HG02970 (cell line): ENCODE measurements at regions not wholly inside any gene's neighbourhood (a gene's known extent, or its start where the extent isn't known, plus 50 kb on each side); places are given as distances from the start of the nearest gene placed in this dataset.
"Not testable (repeated sequence)": the region's sequence is repeated elsewhere in the genome, so short reads cannot be mapped to it uniquely, and the experiment has no call there.

Experiments used
- ATAC-seq: cut with Tn5 transposase; IDR thresholded peaks from one replicate; pipeline ENCODE4 v1.9.1; 2021; ENCODE audit warnings: mild to moderate bottlenecking, moderate library complexity, moderate number of reproducible peaks; ENCODE audit not compliant: unreplicated experiment, low FRiP score

DNA sequence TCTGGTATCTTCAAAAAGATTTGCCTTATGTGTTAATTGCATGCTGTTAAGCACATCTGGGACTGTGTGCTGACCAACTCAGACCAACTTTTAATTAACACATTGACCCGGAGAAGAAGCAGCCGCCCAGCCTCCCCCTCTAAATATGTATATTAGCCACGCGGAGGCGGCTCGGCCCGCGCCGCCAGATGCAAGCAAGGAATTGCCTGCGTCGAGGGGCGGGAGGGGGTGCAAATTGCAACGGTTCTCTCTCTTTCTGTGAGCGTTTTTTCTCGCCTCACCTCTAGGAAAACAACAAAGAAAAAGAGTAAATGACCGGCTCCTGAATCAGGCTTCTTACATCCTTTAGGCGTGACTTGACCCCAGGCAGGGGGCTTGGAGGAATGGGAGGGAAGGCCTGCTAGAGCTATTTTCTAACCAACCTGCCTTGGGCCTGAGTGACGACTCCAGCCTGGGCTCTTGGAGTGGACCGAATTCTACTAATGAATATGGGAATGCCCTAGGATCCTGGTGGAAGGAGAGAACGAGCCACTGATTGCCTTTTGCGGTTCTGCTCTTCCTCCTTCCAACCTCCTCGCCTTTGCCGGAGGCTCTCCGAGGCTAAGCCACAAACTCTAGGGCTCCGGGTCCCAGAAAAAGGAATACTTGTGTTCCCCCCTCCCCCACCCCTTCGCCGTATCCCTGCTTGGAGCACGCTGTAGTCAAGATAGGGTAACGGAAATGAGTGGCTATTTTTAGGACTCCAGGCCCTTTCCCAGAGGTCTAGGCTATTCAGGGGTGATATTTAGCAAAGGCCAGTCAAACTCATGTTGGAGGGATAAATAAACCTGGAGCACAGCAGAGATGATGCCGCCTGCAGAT, 417.0 kb upstream of the ESRRG start:
- ATAC-seq = no peak

GRCh38 chr1:217139513-217139912, 416.3 kb upstream of the ESRRG start:
- ATAC-seq = no peak

DNA sequence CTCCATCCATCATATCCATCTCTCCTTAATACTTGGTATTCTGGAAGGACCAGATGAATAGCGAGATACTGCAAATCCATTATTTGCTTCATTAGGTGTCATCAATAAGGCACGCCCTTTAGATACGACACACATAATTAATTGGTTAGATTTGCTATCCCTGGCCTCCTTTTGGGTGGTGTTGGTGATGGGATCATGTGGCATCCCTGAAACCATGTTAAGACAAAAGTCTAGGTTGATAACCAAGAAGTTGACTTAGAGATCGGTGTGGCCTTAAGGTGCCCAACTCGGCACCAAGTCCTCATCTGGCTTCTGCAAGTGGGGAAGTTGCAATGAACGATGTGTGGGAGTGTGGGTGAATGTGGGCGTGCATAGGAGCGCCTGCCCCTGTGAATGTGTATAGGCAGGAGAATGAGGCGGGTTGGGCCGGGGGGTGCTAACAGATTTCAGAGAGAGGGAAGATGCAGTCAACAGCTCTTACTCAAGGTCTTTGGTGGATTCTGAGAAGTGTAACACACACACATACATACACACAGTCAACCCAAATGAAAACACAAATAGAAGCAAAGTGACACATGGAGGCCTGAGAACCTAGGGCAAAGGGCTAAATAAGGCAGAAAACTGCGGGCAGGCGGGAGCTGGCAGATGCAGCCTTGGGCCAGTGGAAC, 415.7 kb upstream of the ESRRG start:
- ATAC-seq = no peak

- no peak for ATAC-seq
These were observed 415.0 kb upstream of the ESRRG start for GRCh38 chr1:217138173-217138765.

DNA sequence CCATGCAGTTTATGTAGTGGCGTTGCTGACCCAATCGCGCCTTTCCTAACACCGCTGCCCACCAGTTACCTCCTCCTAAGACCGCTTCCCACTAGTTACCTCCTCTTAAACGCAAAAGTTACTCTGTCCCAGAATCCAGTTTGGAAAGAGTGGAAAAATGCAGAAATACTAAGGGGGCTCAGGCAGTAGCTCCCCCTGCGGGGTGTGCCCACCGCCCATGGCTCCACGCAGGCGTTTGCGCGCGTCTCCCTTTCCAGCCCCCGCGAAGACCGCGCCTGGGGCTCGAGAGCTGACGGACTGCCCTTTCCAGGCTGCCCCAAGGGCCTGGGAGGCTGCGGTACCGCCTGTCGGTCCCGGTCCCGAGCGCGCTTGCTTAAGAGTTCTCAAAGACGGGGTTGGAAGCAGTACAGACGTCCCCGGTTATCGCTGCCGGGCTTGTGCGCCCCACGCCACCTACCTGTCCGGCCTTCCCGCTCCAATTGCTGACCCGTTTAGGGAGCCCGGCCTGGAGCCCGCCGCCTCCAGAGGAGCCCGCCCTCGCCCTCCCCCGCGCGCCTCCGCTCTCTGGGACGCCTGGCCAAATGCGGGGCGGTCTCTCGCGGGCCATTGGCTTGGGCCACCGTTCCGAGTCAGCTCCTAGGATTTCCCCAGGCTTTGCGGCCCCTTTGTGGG, 414.1 kb upstream of the ESRRG start:
- no peak for ATAC-seq

DNA sequence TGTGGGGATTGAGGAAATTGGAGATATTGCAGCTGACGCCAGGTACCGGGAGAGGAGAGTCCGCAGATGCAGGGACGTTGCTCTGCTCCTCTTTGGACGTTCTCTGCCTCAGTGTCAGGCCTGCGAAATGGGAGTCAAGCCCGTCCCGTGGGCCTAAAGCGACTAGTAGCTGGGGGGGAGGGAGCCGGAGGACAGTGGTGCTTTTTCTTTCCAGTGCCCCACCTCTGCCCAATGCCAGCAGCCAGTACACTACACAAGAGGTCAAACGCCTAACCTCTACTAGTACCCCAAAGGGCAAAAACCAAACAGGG, 413.6 kb upstream of the ESRRG start:
- no peak for ATAC-seq

DNA sequence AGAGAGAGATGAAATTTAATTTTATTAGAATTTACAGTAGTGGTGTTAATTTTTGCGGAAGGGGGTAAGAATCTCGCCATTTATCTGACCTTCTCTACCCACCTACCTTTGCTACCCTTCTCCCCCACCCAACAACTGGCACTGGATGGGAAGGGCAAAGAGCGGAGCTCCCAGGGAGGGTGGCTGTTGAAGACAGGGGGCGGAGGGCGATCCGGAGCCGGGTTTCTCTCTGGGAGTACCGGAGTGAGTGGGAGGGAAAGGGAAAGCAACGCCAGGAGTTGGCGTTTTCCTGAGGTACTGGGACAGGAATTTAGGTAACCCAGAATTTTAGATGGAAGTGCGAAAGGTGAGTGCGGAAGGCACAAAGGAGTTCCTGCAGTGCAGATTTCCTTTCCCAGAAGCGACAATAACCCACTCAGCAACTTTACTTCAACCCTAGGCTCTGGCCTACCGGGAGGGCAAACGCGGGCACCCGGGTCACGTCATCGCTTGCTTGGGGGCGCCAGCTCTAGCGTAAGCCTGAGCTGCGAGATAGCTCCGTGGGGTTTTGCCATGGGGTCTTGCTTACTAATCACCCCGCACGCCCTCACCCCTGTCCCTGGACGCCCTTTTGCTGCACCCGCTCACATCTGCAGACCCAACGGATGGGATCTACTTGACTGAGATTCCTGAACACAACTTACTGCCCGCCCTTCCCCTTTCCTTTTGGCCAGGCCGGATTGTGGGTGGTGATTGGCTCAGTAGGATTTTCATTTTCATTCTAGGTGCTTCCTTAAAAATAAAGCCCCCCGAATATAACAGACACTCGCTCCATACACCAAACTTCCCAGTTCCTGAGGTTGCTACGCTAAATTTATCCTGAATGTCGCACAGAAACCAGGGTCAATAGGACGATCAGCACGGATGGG, 413.0 kb upstream of the ESRRG start:
- ATAC-seq = no peak

- ATAC-seq = no peak
These were observed 412.3 kb upstream of the ESRRG start for GRCh38 chr1:217135569-217135915.

DNA sequence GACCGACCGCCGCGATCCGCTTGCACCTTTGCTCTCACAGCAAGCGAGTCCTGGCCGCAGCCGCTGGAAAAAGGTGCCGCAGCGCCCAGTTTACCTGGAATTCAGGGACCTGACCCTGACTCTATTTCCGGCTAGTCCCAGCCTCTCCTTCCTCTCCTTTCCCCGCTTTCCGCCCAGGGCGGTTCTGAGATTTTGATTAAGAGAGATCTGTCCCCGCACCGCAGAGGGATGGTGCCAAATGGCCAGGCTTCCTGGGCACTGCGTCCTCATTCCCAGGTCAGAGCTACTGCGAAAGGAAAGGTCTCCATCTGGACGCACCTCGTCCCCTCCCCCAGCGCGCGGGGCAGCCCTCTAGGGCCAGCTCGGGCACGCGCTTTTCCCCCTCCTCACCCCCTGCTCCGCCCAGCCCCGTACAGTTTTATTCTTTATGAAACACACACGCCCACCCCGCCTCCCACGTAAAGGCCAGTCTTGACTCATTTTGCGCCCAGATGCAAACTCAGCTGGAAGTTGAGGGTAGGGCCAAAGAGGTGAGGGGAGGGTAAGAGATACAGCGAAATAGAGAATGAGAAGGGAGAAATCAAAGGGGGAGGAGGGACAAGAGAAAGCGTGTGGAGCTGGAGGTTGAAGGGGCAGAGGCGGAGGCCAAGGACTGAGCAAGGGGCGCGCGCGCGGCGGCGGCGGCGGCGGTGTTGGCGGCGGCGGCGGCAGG, 411.8 kb upstream of the ESRRG start:
- no peak for ATAC-seq

DNA sequence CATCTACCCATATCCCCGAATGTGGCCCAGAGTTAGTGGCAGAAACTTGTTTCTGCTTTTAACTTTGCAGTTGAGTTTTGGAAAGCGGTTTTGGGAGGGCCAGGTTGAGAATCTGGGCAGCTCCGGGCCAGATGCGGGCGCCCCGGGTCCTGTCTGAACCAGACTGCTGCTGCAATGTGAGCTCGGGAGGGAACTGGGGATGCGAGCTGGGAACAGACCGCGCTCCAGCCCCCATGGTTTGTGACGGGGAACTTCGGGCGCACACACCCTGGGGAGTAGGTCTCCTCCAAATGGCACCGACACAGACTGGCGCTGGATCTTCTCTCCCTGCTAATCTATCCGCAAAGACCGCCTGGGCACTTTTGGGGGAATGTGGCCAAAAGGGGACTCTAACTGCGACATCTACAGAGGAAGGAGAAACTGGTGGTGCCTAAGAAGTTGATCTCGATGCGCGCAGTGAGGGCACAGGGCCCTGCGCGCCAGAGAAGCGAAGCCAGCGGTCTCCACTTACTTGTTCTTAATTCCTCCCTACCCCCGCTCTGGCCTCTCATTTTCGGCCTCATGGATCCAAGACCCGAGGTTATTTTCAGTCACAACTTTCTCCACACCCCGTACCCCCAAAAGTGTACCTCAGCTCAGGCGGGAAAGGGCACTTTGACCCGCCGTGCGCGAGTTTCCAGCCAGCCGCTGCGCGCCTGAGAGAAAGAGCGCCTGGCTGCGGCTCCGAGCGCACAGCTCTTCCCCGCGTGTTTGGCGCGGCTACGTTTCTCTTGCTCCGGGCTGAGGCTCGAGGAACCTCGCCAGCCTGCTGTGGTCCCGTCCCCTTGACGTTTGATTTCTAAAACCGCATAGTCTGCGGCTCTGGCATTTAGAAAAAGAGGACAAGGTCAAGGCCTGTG, 411.0 kb upstream of the ESRRG start:
- ATAC-seq = no peak

DNA sequence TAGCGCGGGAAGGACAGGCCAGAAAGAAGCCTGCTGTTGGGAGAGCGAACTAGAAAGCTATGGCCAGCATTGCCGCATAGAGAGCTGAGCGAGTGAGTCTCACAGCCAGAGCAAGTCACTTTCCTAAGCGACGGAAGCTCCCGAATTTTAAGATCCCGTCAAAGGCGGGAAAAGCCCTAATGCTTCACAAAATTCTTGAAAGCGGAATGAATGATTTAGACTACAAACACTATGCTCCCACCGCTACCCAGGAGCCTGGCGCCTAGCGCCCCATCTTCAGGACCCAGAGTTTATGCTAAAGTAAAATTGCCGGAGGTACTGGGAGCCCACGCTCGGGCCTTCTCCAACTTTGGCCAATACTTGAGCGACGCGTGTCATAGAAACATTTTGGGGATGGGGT, 409.9 kb upstream of the ESRRG start:
- ATAC-seq = no peak

DNA sequence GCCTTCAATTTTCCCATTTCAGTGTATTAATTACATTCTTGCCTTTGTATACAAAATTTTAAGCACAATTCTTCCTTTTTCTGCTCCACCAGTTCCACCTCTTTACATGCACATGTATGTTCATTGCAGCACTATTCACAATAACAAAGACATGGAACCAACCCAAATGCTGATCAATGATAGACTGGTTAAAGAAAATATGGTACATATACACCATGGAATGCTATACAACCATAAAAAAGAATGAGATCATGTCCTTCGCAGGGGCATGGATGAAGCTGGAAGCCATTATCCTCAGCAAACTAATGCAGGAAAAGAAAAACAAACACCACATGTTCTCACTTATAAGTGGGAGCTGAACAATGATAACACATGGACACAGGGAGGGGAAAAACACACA, 400.1 kb upstream of the ESRRG start:
- not testable (repeated sequence) for ATAC-seq

GRCh38 chr1:217117973-217118465, 394.8 kb upstream of the ESRRG start:
- no peak for ATAC-seq

DNA sequence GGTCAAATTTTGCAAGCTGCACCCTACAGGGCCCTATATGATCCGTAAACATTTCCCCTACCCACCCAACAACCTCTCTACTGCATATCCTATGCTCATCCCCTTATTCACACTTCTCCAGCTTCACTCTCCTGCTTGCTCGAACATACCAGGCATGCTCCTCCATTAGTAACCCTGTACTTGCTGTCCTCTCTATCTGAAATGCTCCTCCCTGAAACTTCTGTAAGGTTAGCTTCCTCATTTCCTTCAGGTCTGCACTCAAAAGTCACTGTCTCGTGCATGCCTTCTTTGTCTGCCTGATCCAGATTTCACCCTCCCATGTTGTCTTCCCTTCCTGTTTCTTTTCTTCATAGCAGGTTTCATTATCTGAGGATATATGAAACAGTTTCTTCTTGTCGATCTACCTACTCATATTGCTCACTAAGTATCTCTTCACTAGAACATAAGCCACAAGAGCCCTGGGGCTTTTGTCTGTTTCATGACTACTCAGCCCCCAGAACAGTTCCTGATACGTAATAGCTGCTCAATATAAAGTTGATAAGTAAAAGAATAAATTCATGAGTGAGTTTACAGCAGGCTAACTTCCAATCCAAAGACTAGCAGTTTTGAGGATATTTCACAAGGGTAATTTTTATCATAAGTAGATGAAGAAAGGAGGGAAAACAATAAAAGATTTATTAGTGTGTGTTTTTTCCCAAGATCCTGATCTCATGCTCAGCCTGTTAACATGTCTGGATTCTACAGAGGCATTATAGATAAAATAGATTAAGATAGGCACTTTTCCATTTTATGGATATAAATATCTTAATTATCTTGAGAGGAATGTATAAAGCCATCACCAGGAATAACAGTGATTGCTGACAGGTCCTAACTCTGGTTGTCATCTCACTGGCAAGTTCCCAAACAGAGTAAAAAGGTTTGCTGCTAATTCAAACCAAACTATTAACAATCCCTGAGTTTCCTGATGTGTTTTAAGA, 392.5 kb upstream of the ESRRG start:
- no peak for ATAC-seq

DNA sequence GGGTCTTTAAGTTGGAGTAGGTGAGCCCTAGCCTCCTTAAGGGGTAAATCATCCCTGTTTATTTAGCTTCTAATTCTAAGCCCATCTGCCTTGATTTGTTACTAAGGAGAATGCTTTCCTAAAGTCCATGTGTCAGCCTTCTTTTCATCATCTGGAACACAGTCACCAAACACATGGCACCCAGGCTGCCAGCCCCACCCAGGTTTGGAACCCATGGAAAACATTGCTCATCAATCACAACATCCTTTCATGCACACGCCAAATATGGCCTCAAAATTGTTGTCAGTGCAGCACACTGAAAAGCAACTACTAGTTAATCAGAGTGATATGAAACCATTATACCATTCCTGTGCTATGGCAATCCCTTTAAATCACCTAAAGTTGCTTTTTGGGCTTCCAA, 386.7 kb upstream of the ESRRG start:
- ATAC-seq = no peak

- no peak for ATAC-seq
These were observed 383.1 kb upstream of the ESRRG start for GRCh38 chr1:217106231-217106901.

GRCh38 chr1:217105437-217105836, 382.2 kb upstream of the ESRRG start:
- ATAC-seq = no peak
